Lung microvascular endothelial cell (primary cell): ENCODE measurements at regions not wholly inside any gene's neighbourhood (a gene's known extent, or its start where the extent isn't known, plus 50 kb on each side); places are given as distances from the start of the nearest gene placed in this dataset.

ENCODE experiments used
- DNase-seq, 2 donors: peaks; one replicate each; pipeline versions ENCODE4 v3.0.0 to v3.0.0-alpha.2; 2010; ENCODE audit warnings: low read depth in 2 of 2

DNA sequence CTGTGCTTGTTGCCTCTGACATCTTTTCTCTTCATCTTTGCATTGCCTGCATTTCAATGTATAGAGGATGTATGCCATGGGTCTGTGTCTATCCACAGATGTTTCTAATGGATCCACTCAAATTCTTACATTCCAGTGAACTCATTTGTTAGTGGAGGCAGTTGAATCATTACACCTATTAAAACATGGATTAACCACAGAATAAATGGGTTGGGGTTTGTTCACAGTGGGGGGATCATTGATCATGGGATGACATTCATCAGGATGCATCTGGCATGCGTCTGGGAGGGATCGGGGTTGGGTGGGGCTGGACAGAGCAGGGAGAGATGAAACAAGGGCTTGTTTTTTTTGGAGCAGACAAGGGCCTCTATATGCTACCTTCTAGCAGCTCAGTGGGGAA, 182.5 kb downstream of the RHOU start:
- DNase-seq = no peak

DNA sequence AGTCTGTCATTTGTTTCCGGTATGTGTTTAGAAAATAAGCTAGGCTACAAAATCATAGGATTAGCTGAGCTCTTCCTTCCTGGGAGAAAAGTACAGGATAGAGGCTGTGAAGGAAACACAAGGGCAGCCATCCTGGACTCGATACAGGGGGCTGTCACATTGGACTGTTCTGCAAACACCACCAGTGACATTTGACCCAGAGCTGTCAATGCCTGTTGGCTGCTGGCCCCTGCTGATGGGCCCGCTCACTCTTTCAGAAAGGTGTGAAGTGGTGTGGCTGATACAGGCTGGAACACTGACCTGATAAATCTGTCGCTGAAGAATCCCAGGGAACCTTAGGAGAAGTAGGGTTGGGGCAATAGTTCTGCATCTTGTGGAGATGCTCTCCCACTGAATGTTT, 183.1 kb downstream of the RHOU start:
- DNase-seq = peak in 1 of 2 donors; percentile 17

DNA sequence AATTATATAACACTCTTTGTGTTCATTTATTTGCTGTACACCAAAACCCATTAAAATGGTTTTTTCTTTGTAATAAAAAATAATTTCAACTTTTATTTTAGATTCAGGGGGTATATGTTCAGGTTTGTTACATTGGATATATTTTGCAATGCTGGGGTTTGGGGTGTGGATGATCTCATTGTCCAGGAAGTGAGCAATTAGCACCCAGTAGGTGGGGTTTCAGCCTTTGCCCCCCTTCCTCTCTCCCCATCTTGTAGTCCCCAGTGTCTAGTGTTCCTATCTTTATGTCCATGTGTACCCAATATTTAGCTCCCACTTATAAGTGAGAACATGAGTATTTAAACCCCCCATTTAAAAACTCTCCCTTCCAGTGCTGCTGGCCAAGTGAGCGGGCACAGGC, 184.6 kb downstream of the RHOU start:
- DNase-seq = no peak

DNA sequence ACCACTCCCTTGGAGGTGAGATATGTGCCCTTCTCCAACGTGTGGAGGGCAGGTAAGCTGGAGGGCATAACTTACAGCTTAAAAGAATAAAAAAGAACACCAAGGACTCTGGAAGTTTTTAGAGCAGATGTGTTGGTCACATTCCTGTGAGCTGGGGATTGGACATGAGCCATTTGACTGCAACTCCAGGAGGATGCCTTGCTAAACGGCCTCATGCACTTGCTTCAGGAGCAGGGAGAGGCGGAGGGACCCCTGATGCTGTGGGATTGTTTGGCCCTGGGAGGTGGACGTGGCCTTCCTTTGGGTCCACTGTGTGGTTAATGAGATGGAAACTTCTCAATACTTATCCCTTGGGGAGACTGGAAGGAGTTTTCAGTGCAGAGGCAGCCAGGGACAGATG, 185.6 kb downstream of the RHOU start:
- no peak for DNase-seq

DNA sequence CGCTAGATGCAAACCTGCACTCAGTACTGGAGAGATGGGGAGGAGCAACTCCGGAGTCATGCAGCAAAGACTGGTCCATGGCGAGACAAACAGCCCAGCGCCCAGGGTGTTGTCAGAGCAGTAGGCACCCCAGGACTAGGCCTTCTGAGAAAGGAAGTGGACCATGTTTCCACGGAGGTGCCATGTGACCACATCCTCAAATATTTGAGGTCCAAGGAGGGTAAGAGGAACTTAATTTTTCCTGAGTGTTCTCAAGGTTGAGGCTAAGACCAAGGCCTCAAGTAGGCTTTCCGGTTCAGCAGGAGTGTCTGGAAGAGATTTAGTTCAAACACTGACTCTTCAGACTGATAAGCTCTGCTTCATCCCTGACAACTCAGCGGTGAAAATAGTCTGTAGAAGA, 186.2 kb downstream of the RHOU start:
- DNase-seq = no peak

DNA sequence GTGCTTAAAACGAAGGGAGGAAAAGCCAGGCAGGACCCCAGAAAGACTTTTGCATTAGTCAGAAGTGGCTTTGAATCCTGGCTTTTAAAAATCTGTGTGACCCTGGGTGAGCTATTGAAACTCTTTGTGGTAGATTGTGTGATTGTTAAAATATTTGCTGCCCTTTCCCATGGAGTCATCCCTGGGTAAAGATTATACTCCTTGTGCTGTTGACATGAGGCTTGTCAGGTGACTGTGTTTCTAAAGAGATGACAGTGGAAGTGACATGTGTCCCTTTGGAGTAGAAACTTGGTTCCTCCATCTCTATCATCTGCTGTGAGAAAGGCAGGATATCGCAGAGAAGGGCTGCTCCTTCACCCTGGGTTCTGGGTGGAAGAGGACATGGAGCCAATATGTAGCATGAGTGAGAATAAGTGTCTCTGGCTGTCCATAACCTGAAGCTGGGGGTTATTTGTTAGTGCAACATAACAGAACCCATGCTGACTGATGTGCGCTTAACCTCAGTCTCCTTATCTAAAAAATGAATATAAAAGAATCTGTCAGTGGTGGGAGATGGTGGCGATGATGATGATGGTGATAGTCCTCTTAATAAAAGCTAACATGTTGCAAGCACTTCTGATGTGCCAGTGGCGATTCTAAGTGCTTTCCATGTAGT, 187.6 kb downstream of the RHOU start:
- no peak for DNase-seq

DNA sequence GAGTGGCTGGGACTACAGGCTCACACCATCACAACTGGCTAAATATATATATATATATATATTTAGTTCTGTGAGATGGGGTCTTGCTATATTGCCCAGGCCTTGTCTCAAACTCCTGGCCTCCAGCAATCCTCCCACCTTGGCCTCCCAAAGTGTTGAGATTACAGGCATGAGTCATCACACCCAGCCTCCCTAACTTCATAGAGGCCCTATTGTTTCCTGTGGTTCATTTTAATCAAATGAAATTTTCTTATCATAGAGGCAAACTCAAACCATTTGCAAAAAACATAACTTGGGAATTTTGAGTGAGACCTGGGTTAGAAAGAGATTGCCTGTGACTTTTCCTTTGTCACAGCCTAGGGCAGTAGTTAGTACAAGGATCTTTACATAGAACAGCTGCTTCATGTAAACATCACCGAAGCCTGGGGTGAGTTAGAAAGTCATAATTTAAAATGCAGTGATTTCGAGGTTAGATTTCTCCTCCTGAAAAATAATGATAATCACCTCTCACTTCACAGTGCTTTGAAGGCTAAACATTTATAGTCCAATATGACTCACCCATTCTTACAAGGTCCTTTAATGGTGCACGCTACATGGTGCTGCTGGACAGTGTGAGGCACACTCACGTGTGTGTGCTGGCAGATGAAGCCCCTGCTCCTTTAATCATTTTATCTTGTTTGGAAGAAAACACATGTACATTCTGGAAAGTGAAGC, 188.9 kb downstream of the RHOU start:
- DNase-seq = no peak

DNA sequence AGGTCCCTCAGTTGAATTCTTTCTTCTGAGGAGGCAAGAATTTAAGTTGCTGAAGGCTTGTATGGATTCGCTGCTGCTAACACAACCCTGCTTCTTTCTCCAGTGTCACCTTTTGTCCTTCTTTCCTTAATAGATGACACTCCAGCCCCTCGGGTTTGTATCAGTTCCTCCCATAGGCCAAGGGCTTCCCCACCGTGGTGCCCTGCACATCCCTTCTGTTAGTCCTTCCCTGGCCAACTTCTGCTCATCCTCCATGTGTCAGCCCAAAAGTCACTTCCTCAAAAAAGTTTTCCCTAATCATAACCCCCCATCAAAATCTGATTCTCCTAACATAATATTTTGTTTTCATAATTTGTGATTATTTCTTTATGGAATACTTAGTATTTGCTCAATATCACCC, 190.4 kb downstream of the RHOU start:
- no peak for DNase-seq

DNA sequence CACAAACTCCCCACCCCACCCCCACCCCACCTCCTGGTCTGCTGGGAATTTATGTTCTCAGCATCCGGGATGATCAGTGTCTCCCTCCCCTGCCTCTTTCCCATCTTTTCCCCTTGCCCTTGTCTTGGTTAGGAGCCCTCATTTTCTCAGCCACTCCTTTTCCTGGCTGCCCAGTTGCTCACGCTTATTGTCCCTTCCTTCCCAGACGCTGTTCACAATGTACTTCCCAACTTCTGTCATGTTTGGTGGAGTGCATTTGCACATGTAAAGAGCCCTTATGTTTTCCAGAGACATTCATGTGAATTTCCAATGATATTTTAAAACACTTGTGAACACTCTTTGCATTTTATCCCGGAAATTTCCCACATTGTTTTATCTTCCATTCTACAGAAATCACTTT, 192.1 kb downstream of the RHOU start:
- DNase-seq = no peak

DNA sequence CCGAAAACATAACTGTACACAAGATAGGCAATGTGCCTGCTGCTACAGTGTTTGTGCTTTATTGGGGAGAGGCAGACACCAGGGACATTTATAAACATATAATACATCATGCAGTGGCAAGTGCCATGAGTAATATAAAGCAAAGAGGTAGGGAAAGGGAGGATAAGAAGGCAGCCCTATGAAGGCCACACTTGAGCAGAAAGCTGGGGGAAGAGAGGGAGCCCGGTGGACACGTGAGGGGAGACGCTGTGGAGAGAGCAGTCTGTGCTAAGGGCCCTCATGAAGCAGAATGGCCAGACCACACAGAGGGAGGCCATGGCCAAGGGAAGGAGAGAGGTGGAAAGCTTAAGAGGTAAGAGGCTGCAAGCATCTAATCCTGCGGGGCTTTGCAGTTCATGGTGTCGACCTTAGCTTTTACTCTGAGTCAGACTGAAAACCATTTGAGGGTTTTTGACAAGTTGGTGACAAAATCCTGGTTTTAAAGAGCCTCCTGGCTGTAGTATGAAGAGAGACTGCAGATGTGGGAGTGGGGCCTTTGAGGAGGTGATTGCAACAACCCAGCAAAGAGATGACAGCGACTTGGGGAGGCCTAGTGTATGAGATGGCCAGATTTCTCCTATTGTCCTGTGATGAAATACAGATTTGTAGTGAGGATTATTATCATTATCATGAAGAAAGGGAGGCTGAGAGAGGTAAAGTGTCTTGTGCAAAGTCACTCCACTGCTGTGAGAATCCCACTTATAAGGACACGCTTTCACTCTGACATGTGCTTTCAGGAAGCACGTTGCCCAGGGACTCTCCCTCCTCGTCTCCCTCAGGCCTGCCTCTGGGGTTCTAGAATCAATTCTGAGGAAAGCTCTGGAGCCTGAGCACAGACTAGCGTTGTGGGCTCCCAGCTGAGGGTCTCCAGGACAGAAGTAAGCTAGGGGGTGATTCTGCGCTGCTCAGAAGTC, 192.9 kb downstream of the RHOU start:
- no peak for DNase-seq

DNA sequence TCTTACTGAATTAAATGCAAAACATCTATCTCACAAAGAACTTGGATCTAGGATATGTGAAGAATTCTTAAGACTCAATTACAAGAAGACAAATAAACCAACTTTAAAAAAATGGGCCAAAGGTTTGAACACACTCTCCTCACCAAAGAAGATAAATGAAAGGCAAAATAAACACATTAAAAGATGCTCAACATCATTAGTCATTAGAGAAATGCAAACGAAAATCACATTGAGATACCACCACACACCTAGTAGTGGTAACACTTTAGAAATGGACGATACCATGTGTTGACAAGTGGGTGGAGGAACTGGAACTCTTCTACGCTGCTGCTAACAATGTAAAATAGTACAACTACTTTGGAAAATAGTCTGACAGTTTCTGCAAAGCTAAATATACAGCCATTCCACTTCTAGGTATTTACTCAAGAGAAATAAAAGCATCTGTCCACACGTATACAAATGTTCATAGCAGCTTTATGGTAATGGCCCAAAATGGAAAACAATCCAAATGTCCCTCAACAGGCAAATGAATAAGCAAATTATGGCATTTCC, 194.3 kb downstream of the RHOU start:
- no peak for DNase-seq

DNA sequence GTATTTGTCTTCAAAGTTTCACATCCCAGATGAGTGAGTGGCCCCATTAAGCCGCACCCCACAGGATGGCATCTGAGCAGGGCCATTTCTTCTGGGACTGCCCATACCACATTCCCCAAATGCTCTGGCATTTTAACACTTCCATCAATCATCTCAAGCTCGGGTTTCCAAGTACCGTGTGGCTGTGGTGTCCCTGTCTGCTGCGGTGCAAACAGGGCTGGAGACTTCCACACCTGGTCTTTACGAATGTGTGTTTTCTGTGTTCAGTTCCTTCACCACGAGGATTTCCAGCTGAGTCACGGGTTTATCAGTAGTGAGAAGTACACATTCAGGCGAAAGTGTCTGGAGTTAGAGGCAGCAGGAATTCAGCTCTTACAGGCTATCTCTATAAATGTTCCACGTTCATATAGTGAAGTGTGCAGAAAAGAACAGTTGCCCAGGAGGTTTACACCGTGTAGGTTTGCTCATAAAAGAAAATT, 195.2 kb downstream of the RHOU start:
- no peak for DNase-seq

DNA sequence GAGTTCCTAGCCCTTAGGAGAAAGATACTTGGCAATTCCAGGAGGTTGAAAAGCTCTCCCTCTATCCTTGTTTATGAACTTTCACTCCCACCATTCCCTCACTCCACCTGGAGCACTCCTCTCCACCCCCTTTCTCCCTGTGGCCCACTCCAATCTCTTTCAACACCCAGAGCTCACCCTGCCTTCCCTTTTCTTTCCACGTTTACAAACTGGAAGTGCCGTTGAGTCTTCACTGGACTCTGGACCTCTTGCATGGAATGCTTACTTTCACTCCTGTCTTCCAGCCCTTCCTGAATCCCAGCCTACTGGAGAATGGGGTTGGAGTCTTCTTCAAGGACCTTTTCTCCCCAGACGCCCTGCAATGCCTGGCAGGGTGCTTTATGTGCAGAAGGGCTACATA, 198.5 kb downstream of the RHOU start:
- DNase-seq = no peak

DNA sequence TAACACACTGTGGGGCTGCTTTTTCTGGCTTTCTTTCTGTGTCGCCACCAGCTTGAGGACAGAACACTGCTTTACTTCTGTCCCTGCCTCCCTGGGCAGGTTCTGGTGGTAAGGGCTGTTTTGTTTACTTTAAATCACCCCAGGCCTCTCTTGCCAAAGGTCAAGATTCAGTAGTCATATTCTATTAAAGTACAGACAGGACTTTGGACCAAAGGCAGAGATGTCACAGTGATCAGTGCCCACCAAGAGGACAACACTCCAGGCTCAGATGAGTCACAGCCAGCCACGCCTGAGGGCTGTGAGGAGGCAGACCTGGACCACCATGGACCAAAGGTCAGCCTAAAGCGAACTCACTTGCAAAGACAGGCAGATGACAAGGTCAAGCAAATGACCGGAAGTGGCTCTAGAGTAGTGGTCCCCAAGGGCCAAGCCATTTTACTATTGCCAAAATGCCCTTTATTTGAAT, 200.0 kb downstream of the RHOU start:
- no peak for DNase-seq

DNA sequence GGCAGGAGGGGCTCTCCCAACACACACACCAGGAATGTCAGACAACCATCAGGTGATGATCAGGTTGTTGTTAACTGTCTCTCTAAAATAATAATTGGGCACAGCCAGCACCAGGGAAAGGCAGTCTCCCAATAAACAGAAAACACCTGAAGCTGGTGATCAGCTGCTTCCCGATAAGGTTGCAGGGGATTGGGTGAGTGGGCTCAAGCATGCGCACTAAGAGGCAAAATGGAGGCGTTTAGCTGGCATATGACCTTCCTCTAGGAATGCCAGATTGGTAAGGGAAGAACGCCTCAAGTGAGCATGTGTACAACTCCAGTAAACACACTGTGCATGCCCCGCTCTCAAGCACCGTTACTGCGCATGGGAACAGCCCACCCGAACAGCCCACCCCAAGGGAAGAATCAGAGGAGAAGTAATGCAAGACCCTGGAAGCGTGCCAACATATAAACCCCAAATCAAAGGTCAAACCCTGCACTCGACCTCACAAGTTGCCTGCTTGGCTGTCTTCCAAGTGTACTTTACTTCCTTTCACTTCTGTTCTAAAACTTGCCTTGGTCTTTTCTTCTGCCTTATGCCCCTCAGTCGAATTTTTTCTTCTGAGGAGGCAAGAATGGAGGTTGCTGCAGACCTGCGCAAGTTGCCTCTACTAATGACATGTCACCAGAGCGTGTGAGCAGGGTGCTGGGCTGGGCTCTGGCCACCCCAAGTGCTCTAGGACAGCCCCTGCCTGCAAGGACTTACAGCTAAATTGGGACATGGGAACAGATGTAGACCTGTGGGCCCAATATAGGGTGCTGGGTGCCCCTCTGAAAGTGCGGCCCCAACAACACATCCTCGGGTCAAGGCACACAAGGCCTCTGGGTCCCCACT, 200.8 kb downstream of the RHOU start:
- DNase-seq = no peak

DNA sequence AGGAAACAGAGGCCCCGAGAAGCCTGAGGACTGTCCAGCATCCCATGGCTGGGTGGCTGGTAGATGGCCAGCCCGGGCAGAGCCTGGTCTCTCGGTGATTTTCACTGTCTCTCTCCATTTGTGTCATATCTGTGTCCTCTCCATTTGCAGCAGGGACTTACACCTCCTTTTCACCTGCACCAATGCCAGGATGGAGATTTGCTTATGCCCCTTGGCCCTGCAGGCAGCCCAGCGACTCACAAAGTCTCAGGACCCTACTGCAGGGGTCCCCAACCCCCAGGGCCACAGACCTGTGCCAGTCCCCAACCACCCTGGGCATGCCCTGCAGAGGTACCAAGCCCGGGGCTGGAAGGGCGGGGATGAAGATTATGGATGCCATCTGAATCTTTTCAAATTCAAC, 201.6 kb downstream of the RHOU start:
- no peak for DNase-seq

DNA sequence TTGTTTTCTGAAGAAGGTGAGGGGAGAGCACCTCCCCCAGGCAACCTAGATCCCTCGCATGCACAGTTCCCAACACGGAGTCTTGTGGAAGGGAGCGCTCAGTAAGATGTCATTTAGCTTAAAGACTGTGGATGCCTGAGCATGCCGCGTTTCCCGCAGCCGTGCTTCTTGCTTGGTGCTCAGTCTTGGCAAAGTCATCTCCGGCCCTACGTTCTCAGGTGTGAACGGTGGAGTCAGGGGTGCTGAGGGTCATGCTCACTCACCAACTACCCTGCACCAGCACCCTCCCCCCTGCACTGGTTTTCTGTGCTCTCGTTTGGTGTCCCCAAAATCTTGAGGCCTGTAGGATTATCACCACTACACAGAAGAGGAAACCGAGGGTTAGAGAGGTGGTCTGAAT, 202.1 kb downstream of the RHOU start:
- DNase-seq = no peak

DNA sequence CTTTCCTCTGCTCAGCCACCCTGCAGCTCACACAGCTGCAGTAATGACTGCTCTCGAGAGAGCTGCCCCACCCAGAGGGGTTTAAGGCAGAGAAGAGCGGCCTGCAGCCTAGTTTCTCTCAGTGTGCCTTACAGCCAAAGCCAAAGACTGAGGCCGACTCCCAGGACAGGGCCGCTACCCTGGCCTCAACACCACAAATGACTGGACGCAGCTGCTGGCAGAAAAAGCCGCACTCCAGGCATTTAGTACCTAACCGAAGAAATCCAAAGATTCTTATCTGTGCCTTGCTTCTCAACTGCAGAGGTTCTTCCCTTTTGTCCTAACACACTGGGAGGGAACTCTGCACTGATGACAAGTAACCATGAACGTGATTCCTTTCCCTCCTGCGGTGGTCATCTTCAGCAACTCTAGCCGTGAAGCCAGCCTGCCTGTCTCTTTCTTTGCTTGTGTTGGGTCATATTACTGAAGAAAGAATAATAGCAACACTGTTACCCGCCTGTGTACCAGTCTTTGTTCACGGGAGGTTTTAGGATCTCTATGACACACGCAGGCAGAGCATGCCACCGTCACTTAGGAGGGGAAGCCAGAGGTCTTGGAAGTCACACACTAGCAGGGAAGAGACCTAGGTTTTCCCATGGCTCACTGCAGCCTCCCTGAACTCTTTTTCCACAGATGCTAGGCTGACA, 202.7 kb downstream of the RHOU start:
- DNase-seq = peak; percentile 55 to 93

DNA sequence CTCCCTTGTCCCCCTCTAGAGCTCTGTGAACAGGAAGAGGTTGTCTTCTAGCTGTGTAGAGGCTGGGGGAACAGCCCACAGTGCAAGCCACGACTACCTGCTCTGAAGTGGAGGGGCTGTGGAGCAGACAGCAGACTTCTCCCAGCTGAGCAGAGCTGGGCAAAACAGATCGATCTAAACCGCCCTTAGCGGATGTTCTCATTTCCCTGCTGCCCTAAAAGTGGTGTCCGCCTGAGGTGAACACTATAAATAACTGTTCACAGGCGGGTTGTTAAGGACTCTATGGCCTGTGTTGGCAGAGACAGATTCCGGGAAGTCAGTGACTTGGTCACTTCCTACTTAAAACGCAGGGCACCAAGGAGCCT, 203.2 kb downstream of the RHOU start:
- peak; percentile 53 to 83 for DNase-seq

DNA sequence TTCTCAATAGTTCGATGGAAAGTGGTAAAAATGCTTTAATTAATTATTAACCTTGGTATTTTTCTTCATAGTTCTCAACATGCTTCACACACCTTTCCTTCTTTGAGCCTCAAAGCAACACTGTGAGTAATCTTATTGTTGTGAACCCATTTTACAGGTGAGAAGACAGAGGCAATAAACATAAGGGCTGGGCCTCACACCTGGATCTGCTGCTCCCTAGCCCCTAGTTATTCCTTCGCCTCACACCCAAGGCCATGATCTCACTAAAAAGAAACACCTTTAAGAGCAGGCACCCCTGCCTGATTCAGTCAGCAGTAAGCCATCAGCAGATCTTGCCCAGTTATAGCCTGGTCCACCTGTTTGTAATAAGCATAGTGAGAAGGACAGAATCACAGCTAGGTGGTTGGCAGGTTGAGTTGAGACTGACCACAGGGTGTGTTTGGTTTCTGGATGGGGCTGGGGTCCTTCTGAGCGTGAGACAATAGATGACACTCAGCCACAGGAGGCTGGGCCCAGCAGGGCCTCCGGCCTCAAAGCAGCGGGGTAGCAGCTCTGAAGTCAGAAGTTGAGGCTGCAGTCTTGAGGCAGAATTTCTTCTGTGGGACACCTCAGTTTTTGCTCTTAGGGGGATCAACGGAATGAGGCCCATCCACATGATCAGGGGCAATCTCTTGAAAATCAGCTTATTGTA, 203.9 kb downstream of the RHOU start:
- DNase-seq = no peak
